NCI-H446 treated with DMSO at 0.1 percent for 48 hours (cell line): ENCODE measurements at regions not wholly inside any gene's neighbourhood (a gene's known extent, or its start where the extent isn't known, plus 50 kb on each side); places are given as distances from the start of the nearest gene placed in this dataset.

Experiments
- DNase-seq: peaks from one replicate; lab custom pipeline; 2025; lab: John Stamatoyannopoulos, UW

DNA sequence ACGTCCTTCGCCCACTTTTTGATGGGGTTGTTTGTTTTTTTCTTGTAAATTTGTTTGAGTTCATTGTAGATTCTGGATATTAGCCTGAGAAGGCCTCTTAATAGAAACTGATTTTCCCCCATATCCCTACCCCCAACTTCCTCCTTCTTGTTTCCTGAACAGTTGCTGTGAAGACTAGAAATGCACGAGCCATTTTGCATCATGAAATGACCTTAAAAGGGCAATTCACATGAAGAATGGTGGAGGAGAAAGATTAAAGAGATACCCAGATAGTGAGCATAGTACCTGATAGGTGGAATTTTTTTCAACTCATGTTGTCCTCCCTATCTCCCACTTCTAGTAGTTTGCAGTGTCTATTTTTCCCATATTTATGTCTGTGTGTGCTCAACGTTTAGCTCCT is 55.2 kb upstream of the KCNH8 start:
- no peak for DNase-seq

DNA sequence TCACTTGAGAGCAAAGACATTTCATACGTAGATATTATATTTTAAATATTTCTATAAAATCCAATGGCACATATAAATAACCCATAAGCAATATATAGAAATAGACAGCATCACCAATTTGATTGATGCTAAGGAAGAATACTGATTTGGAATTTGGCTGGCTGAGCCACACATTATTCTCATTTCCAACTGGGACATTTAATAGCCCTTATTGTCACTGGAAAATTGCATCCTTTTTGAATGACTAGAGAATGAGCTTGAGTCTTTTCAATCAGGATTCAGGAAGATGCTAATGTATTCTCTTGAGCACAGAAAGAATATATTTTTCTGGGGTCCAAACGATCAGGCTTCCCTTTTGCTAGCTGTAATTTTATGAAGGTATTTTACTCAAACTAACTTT is 70.9 kb upstream of the KCNH8 start:
- no peak for DNase-seq

GRCh38 chr3:19075037-19075436 is 73.3 kb upstream of the KCNH8 start:
- DNase-seq = no peak

GRCh38 chr3:19074257-19074900 is 73.9 kb upstream of the KCNH8 start:
- DNase-seq = peak; percentile 49

DNA sequence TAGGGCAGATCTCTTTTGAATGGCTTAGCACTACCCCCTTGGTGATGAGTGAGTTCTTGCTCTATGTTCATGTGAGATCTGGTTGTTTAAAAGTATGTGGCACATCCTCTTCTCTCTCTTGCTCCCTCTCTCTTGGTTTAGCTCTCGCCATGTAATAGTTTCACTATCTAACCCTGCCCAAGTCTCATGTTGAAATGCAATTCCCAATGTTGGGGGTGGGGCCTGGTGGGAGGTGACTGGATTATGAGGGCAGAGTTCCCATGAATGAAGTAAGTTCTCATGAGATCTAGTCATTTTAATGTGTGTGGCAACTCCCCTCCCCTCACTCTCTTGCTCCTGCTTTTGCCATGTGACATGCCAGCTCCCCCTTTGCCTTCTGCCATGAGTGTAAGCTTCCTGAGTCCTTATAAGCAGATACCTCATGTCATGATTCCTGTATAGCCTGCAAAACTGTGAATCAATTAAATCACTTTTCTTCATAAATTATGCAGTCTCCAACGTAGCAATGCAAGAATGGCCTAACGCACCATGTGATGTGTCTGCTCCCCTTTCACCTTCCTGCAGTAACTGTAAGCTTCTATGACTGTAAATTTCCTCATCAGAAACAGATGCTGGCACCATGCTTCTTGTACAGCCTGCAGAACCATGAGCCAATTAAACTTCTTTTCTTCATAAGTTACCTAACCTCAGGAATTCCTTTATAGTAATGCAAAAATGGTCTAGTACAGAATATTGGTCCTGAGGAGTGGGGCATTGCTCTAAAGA is 74.8 kb upstream of the KCNH8 start:
- no peak for DNase-seq

DNA sequence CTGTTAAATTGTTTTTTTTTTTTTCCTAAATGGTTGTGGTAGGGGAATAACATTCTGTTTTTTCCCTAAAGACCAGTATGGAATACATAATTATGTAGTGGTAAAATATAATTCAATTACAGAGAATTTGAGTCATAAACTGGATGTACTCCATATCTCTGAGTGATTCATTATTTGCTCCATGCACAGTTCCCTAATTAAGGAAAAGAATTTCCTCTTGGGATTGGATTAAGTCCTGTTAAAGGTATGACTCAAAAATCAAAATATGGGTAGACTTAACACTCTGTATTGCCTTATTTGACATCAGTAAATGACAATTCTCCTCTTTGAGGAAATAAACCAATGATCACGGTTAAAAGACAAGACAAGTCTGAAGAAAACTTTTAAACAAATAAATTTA is 78.0 kb upstream of the KCNH8 start:
- peak; percentile 57 for DNase-seq

DNA sequence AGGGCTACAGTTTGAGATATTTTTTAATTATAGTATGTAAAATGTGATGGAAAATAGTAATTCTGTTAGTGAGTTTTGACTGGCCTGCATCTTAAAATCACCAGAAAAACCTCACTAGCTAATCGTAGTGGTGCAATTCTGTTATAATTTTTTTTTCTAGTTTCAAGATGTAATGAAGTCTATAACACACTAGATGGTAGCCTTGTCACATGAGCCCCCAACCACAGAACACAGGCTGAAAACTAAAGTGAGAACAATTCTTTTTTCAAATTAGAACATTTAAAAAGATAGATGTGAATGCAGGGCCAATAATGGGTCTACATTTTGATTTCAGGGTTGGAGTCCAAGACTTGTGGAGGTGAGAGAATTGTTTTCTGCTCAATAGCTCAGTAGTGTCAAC is 83.3 kb upstream of the KCNH8 start:
- DNase-seq = peak; percentile 34

GRCh38 chr3:19063936-19064335 is 84.4 kb upstream of the KCNH8 start:
- DNase-seq = no peak

DNA sequence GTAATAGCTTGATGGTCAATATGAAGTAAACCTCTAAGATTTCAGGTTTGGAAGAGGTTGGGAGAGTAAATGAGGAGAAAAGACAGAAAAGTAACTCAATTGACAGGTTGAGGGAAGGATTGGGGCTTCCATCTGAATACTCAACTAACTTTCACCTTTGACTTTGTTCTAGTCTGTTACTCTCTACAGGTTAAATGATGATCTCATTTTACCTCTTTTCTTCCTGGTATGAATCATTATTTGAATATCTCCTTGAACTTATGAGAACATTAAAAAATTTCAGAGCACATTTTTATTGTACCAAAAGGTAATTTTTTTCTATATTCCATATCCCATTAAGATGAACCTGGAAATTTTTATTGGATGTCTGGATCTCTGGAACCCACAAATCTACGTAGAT is 87.9 kb upstream of the KCNH8 start:
- no peak for DNase-seq

- DNase-seq = no peak
These were observed 95.4 kb upstream of the KCNH8 start for GRCh38 chr3:19052874-19053273.

GRCh38 chr3:19046440-19046839 is 101.9 kb upstream of the KCNH8 start:
- DNase-seq = no peak

DNA sequence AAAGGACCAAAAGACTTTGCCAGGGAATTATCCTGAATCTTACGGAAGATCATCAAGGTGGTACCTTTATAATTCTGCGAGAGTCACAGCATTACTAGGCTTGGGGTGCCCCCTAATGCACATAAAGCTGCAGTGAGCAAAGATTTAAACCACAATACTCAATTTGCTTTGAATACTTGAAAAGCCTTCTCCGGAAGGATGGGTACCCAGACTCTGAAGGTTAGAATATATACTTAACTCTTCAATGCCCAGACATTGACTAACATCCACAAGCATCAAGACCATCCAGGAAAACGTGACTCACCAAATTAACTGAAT is 117.8 kb upstream of the KCNH8 start:
- DNase-seq = no peak

- DNase-seq = no peak
These were observed 118.3 kb upstream of the KCNH8 start for GRCh38 chr3:19029837-19030521.

DNA sequence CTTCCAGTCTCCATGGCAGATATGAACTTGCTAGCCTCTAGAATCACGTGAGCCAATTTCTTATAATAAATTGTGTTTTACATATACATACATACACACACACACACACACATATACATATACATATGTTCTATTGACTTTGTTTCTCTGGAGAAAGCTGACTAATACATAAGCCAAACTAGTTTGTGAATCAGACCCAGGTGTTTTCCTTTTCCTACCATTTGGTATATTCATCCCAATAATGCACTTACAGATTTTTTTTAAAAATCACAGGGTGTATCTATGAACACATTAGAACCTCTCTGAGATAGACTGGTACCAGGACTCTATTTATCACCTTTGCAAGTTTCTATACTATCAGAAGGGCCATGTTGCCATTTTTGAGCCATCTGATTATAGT is 122.9 kb upstream of the KCNH8 start:
- no peak for DNase-seq

GRCh38 chr3:19022546-19022945 is 125.8 kb upstream of the KCNH8 start:
- no peak for DNase-seq

- DNase-seq = no peak
These were observed 131.5 kb upstream of the KCNH8 start for GRCh38 chr3:19016851-19017250.

DNA sequence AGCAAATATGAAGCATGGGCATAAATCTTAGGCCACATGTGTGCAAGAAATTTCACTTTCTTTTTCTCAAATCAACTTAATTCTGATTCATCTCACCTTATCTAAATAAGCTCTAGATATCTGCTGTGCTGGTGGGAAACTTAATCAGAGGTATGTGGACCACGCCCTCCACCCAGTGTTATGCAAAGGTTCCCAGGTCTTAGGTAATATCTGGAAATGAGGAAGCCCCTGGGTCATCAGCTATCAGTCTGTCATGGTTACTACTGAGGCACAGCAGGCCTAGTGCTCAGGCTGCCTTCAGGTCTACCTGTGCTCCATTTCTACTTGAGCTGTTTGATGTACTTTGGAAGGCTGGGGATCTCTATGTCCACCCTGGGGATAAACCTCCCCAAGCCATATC is 134.4 kb upstream of the KCNH8 start:
- DNase-seq = no peak

GRCh38 chr3:19012846-19013245 is 135.5 kb upstream of the KCNH8 start:
- no peak for DNase-seq

DNA sequence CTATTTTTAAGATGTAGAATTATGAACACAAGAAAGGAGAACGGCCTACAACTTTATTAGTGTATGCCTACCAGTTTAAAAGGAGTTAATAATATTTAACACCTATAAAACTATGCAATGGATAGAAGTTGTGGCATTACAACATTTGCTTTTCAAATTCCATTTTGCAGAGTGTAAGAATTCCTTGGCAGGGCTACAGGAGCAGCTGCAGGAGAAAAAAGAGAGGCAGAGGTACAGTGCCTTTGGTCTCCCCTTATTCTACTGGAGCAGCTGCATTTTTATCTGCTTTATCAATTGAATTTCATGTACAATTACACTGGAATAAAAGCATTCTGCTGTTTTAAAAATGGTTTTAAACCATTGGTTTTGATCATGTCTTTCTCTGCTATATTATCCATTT is 145.7 kb upstream of the KCNH8 start:
- DNase-seq = no peak

- DNase-seq = no peak
These were observed 150.2 kb upstream of the KCNH8 start for GRCh38 chr3:18998069-18998468.

DNA sequence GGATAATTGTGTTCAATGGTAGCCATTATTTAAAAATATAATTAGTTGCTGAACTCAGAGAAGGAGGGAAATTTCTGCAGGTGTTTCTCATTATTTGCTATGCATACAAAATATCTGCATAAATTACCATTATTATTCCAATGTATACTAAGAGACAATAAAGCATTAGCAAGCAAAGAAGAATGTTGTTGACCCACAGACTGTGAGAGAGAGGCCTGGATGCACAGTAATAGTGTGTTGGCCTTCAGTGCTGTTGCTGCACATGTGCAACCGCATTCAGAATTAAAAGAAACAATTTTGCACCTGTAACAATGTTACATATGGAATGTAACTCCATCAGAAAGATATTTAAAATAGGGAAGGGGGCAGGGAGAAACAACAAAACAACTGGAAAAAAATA is 155.6 kb upstream of the KCNH8 start:
- DNase-seq = no peak

DNA sequence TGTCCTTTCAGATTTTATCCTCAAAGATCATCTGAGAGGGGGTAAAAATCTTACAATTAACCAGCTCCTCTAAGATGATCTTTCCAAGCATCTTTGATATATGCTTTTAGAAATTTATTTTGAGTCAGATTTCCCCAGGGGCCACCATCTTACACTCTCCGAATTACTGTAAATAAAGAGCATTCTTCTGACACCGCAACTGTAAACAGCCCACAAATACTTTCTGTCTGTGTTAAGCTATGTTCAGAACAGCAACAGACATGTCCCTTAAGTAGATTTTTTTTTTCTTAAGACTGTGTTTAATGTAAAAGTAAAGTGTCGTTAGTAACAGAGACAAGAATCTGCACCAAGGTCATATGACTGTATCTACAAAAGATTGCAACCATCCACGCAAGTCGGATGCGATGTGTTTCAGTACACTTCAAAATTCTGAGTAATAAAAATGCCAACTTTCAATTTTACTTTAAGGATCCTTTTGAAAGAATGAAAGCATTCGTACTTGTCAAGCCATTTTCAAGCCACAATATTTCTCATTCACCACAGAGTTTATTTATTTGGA is 159.0 kb upstream of the KCNH8 start:
- DNase-seq = no peak

DNA sequence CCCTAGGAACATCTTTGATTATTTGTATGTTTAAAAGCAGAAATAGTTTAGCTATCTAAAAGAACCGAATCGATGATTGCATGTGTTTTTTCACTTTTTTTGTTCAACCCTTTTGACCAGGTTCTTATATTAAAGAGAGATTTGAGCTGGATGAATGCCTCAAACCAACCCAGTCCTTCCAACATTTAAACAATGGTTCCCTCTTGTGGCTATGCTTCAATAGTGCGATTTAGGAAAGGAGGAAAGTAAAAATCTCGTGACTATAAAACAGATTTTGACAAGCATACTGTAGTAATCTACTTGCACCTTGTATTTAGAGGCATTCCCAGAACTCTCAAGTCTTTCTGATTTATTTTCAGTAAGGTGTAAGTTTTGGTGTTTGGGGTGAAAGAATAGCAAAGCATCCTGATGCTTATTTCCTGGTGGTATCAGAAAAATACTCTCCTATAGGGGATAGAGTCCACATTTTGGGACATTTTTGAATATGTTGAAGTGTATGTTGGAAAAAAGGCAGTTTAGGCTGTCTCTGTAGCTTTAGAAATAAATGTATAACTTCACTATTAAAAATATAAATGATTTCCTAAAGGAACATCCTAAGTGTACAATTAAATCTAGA is 159.6 kb upstream of the KCNH8 start:
- DNase-seq = peak; percentile 2
